8988T (cell line): ENCODE measurements at regions not wholly inside any gene's neighbourhood (a gene's known extent, or its start where the extent isn't known, plus 50 kb on each side); places are given as distances from the start of the nearest gene placed in this dataset.

ENCODE experiments used
- DNase-seq: peaks from one replicate; pipeline ENCODE4 v3.0.0; 2011

- no peak for DNase-seq
Observed at GRCh38 chr15:46270481-46271147, 635.8 kb downstream of the SQOR start.

GRCh38 chr15:46275701-46276100 is 640.9 kb downstream of the SQOR start:
- DNase-seq = no peak

GRCh38 chr15:46277451-46277850 is 642.6 kb downstream of the SQOR start:
- no peak for DNase-seq

GRCh38 chr15:46278062-46278461 is 643.2 kb downstream of the SQOR start:
- no peak for DNase-seq

GRCh38 chr15:46278486-46279090 is 643.8 kb downstream of the SQOR start:
- DNase-seq = no peak

GRCh38 chr15:46280762-46281542 is 646.1 kb downstream of the SQOR start:
- DNase-seq = no peak

GRCh38 chr15:46293550-46293949 is 658.7 kb downstream of the SQOR start:
- DNase-seq = no peak

- no peak for DNase-seq
Observed at GRCh38 chr15:46296002-46296401, 661.2 kb downstream of the SQOR start.

- no peak for DNase-seq
Observed at GRCh38 chr15:46296797-46297196, 662.0 kb downstream of the SQOR start.

- no peak for DNase-seq
Observed at GRCh38 chr15:46297766-46298165, 662.9 kb downstream of the SQOR start.

GRCh38 chr15:46300716-46301115 is 665.9 kb downstream of the SQOR start:
- no peak for DNase-seq

GRCh38 chr15:46301291-46301690 is 666.5 kb downstream of the SQOR start:
- DNase-seq = no peak

- DNase-seq = no peak
Observed at GRCh38 chr15:46301826-46302225, 667.0 kb downstream of the SQOR start.

- DNase-seq = no peak
Observed at GRCh38 chr15:46304321-46304720, 669.5 kb downstream of the SQOR start.

GRCh38 chr15:46307746-46308145 is 672.9 kb downstream of the SQOR start:
- no peak for DNase-seq

GRCh38 chr15:46309914-46310313 is 675.1 kb downstream of the SQOR start:
- no peak for DNase-seq

GRCh38 chr15:46312133-46312740 is 677.4 kb downstream of the SQOR start:
- no peak for DNase-seq

- DNase-seq = no peak
Observed at GRCh38 chr15:46315434-46315833, 680.6 kb downstream of the SQOR start.

- no peak for DNase-seq
Observed at GRCh38 chr15:46316024-46316423, 681.2 kb downstream of the SQOR start.

- DNase-seq = no peak
Observed at GRCh38 chr15:46317029-46317428, 682.2 kb downstream of the SQOR start.

- no peak for DNase-seq
Observed at GRCh38 chr15:46322753-46323152, 687.9 kb downstream of the SQOR start.

GRCh38 chr15:46326173-46326572 is 691.3 kb downstream of the SQOR start:
- no peak for DNase-seq

- no peak for DNase-seq
Observed at GRCh38 chr15:46328821-46329220, 694.0 kb downstream of the SQOR start.

- DNase-seq = no peak
Observed at GRCh38 chr15:46329876-46330275, 695.0 kb downstream of the SQOR start.
